ENCODE measurements at regions not wholly inside any gene's neighbourhood (a gene's known extent, or its start where the extent isn't known, plus 50 kb on each side); places are given as distances from the start of the nearest gene placed in this dataset.

DNA sequence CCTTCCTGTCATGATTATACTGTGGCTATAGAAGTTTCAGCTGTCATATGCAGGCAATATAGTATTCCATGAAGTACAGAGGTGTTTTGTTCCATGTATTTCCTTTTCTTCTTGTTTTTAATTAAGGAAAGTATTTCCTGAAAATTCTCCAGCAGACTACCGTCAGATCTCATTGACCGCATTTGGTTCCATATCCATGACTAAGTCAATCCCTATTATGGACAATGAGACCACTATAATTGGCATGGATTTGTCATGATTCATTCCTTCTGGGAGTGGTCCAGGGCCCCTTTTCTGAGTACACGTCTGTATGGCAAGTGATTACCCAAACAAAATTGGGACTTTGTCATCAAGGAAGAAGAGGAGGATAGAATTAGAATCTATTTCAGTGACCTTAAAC lies 283.2 kb upstream of the CLINT1 start:
- ATAC-seq, result no peak
- DNase-seq (ENCODE audit: low spot score), result no peak

GRCh38 chr5:158140120-158140731 lies 281.3 kb upstream of the CLINT1 start:
- DNase-seq (ENCODE audit: low spot score) (no peak), ATAC-seq (no peak)

DNA sequence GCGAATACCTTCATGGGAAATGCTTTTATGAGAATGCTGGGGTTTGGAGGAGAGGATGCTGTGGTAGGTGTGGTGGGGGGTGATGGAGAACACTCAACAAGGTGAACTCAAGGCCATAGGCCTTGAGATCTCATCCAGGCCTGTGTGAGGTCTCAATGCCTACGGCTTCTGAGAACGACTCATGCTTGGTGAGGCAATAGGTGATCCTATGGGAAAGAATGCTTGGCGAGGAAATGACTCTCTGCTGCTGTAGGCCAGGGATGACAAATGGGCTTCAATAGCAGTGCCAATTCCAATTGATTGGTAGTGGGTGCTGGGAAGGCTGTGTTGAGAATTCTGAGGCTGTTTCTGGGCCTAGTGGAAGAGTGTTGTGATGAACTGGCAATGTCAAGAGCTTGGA lies 280.2 kb upstream of the CLINT1 start:
- ATAC-seq (no peak), DNase-seq (ENCODE audit: low spot score) (no peak)

DNA sequence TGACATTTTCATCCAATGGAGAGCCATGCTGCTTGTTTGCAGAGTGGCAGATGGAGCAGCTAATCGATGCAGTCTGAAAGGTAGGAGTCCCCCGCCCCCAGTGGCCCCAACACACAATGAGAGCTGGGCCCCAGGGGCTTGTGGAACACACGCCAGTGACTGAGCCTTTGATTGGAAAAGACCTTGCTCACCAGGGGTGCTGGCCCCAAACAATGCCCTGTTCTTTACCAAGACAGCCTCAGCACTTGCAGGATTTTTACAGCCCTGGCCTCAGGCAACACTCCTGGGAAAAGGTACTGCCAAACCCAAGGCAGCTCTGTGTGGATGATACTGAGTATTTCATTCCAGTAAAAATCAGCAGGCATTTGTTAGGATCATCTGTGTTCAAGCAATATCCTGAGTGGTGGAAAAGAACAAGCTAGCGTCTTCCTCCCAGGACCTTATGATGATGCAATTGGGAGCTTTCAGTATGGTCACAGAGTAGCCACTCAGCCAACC lies 276.8 kb upstream of the CLINT1 start:
- DNase-seq (ENCODE audit: low spot score), result no peak
- no peak for ATAC-seq

DNA sequence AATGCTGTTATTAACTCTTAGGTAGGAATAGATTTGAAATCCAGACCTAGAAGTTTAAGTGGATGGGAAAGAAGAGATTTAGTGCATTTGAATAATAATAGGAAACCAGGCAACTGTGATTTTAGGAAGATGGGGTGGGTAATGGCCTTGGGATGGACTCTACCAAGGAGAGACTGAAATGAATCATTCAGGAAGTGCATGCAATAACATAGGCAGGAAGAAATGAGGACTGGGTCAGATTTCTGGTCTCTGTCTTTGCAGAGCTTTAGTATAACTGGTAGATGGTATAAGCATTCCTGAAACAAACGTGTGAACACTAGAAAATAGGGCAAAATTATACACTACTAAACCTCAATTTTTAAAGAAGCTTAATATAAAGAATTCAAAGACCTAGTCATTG lies 274.4 kb upstream of the CLINT1 start:
- DNase-seq (ENCODE audit: low spot score) (no peak), ATAC-seq (no peak)

DNA sequence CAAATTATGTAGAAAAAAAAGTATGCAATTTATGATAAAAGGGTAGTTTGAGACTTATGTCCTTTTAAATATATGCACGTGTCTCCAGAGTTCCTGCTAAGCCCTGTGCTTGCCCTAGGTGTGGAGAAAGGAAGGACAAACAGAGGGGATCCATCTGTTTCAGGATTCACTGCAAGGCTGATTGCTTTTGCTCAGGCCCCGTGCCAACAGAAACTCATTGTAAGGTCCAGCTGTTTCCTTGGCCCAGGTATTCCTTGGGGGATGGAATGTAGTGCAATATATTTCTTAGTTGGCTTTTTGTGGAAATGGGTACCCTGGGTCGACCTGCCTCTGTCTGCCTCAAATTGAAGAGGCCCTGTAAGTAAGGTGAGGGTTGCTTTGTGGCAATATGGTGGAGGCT lies 268.6 kb upstream of the CLINT1 start:
- DNase-seq (ENCODE audit: low spot score) (no peak), ATAC-seq (no peak)

GRCh38 chr5:158126442-158127405 lies 267.8 kb upstream of the CLINT1 start:
- ATAC-seq (no peak), DNase-seq (ENCODE audit: low spot score) (no peak)

DNA sequence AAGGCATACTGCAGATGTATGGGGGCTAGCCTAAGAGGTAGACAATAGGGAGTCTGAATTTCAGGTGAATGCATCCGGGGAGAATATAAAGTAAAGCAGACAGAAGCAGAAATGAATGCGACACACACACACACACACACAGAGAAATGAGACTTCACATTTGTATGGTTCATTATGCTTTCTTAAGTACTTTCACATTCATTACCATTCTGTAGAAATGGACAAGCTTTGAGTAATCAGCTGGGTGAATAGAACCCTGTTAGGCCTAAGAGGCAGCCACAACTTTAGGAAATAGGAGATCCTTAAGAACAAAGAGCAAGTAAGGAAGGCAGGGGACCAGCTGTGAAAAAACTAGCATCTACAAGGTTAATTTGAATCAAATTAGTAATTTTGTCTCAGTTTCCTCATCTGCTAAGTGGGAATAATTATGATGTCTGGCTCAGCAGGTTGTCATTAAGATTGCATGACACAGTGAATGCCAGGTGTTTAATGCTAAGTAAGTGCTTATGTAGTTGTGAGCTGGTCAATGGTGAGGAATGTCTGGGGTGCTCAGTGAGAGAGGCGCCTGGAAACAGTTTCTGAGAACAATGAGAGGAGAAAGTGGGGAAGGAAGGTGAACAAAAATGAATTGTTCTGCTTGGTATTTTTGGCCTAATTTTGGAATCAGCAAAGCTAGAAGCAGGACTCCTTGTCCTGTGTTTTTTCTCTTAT lies 265.8 kb upstream of the CLINT1 start:
- DNase-seq (ENCODE audit: low spot score) (no peak), ATAC-seq (no peak)

DNA sequence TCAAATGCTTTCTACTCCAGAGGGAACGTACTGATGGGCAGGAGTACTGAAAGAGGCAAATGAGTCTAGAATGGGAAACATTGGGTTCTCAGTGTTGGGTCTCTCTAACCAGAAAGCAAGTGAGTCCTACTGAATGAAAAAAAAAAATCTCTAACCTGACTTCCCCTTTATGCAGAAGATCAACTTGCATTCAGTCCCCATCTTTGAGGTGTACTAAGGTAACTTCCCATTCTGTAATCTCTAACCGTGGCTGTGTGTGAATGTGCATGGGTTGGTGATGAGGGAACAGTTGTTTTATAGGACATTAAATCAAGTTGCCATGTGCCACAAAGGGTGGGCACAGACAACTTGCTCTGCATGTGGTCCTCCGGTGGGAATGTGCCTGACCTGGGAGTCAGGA lies 264.6 kb upstream of the CLINT1 start:
- DNase-seq (ENCODE audit: low spot score) (no peak), ATAC-seq (no peak)

DNA sequence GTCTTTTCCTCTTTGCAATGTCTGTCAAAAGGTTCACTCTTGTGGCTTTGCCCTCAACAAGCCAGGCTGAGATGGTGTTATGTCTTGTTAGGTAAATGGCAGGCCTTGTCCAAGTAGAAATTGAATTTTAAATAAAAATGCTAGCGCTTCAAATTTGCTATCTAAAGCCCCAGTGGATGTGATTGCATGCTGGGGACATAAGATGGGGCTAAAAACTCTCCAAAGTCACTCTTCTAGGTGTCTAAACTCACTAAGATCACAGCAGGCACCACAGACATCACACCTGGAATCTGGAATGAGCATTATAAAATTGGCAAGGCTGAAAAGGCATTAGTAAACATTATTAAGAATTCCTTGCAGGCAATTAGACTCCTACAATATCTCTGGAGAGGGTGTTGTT lies 262.7 kb upstream of the CLINT1 start:
- DNase-seq (ENCODE audit: low spot score) (no peak), ATAC-seq (no peak)

GRCh38 chr5:158120760-158121159 lies 261.8 kb upstream of the CLINT1 start:
- no peak for ATAC-seq
- no peak for DNase-seq (ENCODE audit: low spot score)

DNA sequence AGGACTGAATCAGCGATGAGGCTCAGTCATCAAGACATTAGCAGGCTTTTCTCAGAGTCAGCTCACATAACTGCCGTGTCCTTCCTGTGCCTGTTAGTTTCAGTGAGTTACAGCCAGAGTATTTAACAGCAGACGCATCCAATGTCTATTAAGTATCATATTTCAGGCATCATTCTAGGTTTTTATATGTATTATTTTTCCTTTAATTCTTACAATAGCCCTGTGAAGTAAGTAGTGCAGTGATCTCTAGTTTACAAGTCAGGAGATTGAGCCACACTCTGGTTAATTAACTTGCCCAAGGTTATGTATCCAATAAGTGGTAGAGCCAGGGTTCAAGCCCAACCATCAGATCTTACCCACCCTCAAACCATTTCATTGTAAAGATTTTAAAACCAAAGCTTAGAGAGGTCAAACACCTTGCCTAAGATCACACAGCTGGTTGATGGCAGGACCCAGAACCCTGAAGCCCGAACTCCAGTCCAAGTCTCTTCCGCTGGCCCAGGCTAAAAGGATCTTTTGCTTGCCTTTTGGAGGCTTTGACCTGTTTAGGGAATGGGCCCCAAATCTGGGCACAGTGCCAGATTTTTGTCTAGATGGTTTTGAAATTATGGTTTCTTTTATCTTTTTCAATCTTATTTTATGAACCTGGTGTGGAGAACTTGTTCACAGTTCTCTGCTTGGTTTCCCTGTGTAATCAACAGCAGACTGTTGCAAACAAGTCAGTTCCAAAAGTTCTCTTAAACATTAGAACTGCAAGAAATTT lies 261.2 kb upstream of the CLINT1 start:
- no peak for ATAC-seq

DNA sequence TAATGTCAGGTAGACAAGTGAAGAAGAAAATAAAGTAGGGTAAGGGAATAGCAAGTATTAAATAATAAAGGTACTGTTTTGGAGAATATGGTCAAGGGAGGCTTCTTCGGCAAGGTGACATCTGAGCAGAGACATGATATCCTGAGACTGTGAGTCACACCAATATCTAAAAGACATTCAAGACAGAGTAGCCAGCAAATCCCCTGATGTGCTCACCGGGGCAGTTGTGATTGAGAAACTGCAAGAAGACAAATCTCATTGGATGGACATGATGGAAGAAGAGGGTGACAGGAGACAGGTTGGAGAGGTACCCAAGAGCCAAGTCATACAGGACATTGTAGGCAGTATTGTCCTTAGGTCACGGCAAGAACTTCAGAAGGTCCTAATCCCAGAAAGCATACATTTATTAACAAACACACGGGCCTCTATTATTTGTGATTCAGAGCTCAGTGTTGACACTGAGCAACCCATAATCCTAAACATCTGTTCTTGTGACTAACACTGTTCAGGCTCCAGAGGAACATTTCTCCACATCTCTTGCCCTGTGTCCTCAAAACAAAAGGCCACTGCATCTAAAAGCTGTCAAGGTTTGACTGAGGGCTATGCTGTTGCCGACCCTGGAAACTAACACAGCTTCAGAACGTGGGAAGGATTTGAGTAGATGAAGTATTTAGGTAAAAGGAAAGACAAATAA lies 258.7 kb upstream of the CLINT1 start:
- DNase-seq (ENCODE audit: low spot score) (no peak), ATAC-seq (no peak)

More for the DNA sequence above, 261.2 kb upstream of the CLINT1 start:
- no peak for DNase-seq (ENCODE audit: low spot score)

- DNase-seq (ENCODE audit: low spot score), result no peak
- no peak for ATAC-seq
These were observed 258.0 kb upstream of the CLINT1 start for GRCh38 chr5:158116965-158117364.

- no peak for DNase-seq (ENCODE audit: low spot score)
- ATAC-seq, result no peak
These were observed 256.5 kb upstream of the CLINT1 start for GRCh38 chr5:158115468-158115867.

GRCh38 chr5:158108177-158108576 lies 249.2 kb upstream of the CLINT1 start:
- DNase-seq (ENCODE audit: low spot score) (no peak), ATAC-seq (no peak)

GRCh38 chr5:158100373-158100888 lies 241.5 kb upstream of the CLINT1 start:
- no peak for ATAC-seq
- DNase-seq (ENCODE audit: low spot score), result no peak

DNA sequence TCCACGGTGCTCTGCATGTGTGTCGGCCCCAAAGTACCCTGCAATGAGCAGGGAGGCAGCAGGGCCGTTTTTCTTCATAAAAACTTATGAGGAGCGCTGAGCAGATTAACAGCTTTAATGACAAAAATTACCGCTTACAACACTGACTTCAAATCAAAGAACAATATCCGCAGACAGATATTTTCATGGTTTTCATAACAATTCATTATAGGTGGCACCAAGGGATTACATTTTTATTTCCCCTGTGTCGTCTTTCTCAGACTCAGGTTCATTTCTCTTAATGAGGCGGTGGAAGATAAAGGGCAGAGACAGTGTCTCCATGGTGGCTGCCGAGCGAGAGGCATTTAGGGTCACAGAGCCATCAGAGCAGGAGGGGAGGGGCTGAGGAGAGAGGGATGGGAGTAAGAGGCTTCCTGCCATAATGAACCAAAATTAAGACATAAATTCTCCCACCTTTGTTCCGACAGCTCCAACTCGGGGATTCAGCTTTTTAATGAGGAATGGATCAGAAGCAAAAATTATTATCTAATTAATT lies 240.7 kb upstream of the CLINT1 start:
- no peak for ATAC-seq

DNA sequence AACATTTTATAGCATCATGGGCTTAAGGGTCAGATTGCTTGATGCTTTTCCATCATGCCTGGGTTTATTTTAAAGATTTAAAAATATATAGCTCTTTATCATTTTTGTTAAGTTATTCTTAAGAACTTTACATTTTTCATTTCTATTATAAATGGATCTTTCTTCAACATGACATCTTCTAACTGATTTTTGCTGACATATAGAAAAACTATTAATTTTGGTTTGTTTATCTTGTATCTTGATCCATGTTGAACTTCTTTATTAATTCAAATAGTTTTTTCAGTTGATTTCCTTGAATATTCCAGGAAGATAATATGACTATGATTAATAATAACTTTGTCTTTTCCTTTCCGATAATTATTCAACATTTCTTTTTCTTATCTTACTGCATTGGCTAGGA lies 237.9 kb upstream of the CLINT1 start:
- ATAC-seq, result no peak
- DNase-seq (ENCODE audit: low spot score), result no peak

More for the DNA sequence above, 240.7 kb upstream of the CLINT1 start:
- no peak for DNase-seq (ENCODE audit: low spot score)

DNA sequence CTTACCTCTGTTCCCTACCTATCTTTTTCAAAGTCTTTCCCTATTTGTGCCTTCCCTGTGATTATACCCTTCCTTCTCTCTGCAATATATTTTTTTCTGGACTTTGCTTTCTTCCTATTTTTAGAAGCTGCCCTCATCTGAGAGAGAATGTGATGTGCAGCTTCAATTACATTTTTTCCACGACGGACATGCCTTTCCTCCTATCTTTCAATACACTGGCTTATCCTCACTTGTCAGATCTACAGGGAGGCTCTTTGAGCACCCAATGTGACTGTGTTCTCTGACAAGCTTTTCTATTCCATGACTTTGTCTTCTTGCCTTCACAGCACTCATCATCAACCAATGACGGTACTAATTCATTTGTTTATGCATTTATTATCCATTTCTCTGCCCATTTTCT lies 227.9 kb upstream of the CLINT1 start:
- no peak for DNase-seq (ENCODE audit: low spot score)
- ATAC-seq, result no peak

Measured in left lobe of liver (tissue), 2 donors.